ENCODE measurements at regions not wholly inside any gene's neighbourhood (a gene's known extent, or its start where the extent isn't known, plus 50 kb on each side); places are given as distances from the start of the nearest gene placed in this dataset.

- no peak for TF ChIP-seq USF2 (IDR thresholded peaks at IDR 0.05; ENCODE audit: low read depth, low read length)
- no peak for TF ChIP-seq MAFK (IDR thresholded peaks at IDR 0.05; ENCODE audit: low read depth, low read length)
- TF ChIP-seq SMC3 (IDR thresholded peaks at IDR 0.05; ENCODE audit: low read depth, low read length): no peak
- TF ChIP-seq CHD1 (IDR thresholded peaks at IDR 0.05; ENCODE audit: low read depth, low read length): no peak
- TF ChIP-seq ELK1 (IDR thresholded peaks at IDR 0.05; ENCODE audit: borderline replicate concordance, low read depth, low read length): no peak
- no peak for TF ChIP-seq FOS (IDR thresholded peaks at IDR 0.05; ENCODE audit: low read depth, low read length)
- no peak for TF ChIP-seq CTCF (conservative IDR thresholded peaks at IDR 0.05; ENCODE audit: low read depth, low read length)
- no peak for TF ChIP-seq RAD21 (IDR thresholded peaks at IDR 0.05; ENCODE audit: low read length)
- TF ChIP-seq BHLHE40 (IDR thresholded peaks at IDR 0.05; ENCODE audit: low read depth, low read length): no peak
- TF ChIP-seq NFE2L2 (IDR thresholded peaks at IDR 0.05; ENCODE audit: low read depth, low read length): no peak
- no peak for TF ChIP-seq MAZ (IDR thresholded peaks at IDR 0.05; ENCODE audit: borderline replicate concordance, low read depth, low read length)
- Histone ChIP-seq H4K20me1 (ENCODE audit: insufficient read depth, low read length) (no peaks in the 10 kb centered on the region), H2AFZ (replicated peaks; ENCODE audit: low read length, poor library complexity) (no peak overlapping the region), H3K79me1 (ENCODE audit: low read depth in 1 of 2, low read length in 2 of 2) (no peaks in the 10 kb centered on the region), H2AK5ac (ENCODE audit: low read depth, low read length) (no peak overlapping the region), H2BK15ac (ENCODE audit: low read depth, low read length) (no peak overlapping the region), H2BK20ac (ENCODE audit: low read depth, low read length) (no peak overlapping the region), H3K9ac (ENCODE audit: low read depth, low read length) (no peak overlapping the region), H3K4me1 (ENCODE audit: control insufficient read depth, insufficient read depth, low read length) (no peaks in the 10 kb centered on the region), H4K5ac (ENCODE audit: low read depth, low read length) (no peak overlapping the region), H3K14ac (replicated peaks; ENCODE audit: low read depth, low read length) (no peak overlapping the region), H4K8ac (ENCODE audit: low read depth in 2 of 2, low read length in 2 of 2) (no peak overlapping the region), H2BK120ac (ENCODE audit: low read depth, low read length) (no peak overlapping the region), H3K36me3 (ENCODE audit: control insufficient read depth, insufficient read depth, low read length) (no peaks in the 10 kb centered on the region), H3K9me1 (ENCODE audit: insufficient read depth, low read length) (no peaks in the 10 kb centered on the region), H2BK5ac (ENCODE audit: low read depth, low read length, poor library complexity, severe bottlenecking) (no peak overlapping the region), H3K23ac (ENCODE audit: low read depth, low read length) (no peak overlapping the region), H3K27me3 (ENCODE audit: control insufficient read depth, insufficient read depth, low read length) (no peaks in the 10 kb centered on the region), H3K4me2 (ENCODE audit: low read depth, low read length) (no peak overlapping the region), H4K91ac (ENCODE audit: insufficient read depth, low read depth, low read length) (no peak overlapping the region), H3K27ac (ENCODE audit: insufficient read depth, low read length) (no peak overlapping the region), H3K4ac (ENCODE audit: low read depth, low read length) (no peak overlapping the region), H3K56ac (ENCODE audit: extremely low read depth, insufficient read depth, low read length) (no peak overlapping the region), H3K4me3 (ENCODE audit: insufficient read depth, low read depth, low read length) (no peak overlapping the region), H3K18ac (ENCODE audit: low read depth, low read length) (no peak overlapping the region), H2AK9ac (replicated peaks; ENCODE audit: low read depth, low read length, poor library complexity) (no peak overlapping the region), H3K9me3 (ENCODE audit: control insufficient read depth, insufficient read depth, low read length) (peaks cover 16% of the 10 kb centered on the region; the same call in 1 of the 2 replicates)
- ChIA-PET CTCF (no interaction called here), POLR2A (ENCODE audit: unreplicated experiment) (no interaction called here)
- no CpG with 5 or more reads among the region's 2 CpGs for WGBS, 2 experiments (ENCODE audit: extremely low coverage in 2 of 2, insufficient read length in 1 of 2)
- DNase-seq (no peak), ATAC-seq (ENCODE audit: low read depth) (no peak)
- dilution Hi-C loops (cut with HindIII; ENCODE audit: low sequenced_read_pairs, unreplicated experiment): no loop called here
- no TSS peak for BruUV-seq (replicated peaks)
- in situ Hi-C loops (cut with MboI; ENCODE audit: low sequenced_read_pairs): no loop called here
- intact Hi-C loops (cut with micrococcal nuclease): no loop called here
These were observed 387.8 kb downstream of the SMOC2 start for GRCh38 chr6:168828800-168829199.
